Left lung (tissue), 4 donors: ENCODE measurements at regions not wholly inside any gene's neighbourhood (a gene's known extent, or its start where the extent isn't known, plus 50 kb on each side); places are given as distances from the start of the nearest gene placed in this dataset.

ENCODE experiments used
- ATAC-seq: fragments of 200-7000 bp; cut with Tn5 transposase; one replicate; pipeline ENCODE4 v1.9.1; 2020; ENCODE audit warnings: moderate library complexity
- DNase-seq, 4 donors: peaks; one replicate each; pipeline ENCODE4 v3.0.0-alpha.2; 2013 to 2020
- H3K27ac ChIP-seq, 2 donors: fragments of 200-600 bp; sonication (generic) in 1 of 2; one replicate each; pipeline versions ENCODE4 v1.5.0 to v1.8.0; 2020 to 2021
- H3K27me3 ChIP-seq, 2 donors: fragments of 200-600 bp; sonication (generic) in 1 of 2; one replicate each; pipeline versions ENCODE4 v1.5.0 to v1.8.0; 2020 to 2021
- H3K36me3 ChIP-seq, 2 donors: fragments of 200-600 bp; sonication (generic) in 1 of 2; one replicate each; pipeline versions ENCODE4 v1.5.0 to v1.8.0; 2020 to 2021
- H3K4me1 ChIP-seq, 2 donors: fragments of 200-600 bp; one replicate each; pipeline ENCODE4 v1.8.0; 2021
- H3K4me3 ChIP-seq, 2 donors: fragments of 200-600 bp; sonication (generic) in 1 of 2; one replicate each; pipeline versions ENCODE4 v1.5.0 to v1.8.0; 2020 to 2021; ENCODE audit warnings: mild to moderate bottlenecking in 1 of 2
- H3K9me3 ChIP-seq, 2 donors: fragments of 200-600 bp; sonication (generic) in 1 of 2; one replicate each; pipeline versions ENCODE4 v1.5.0 to v1.8.0; 2020 to 2021
- CTCF ChIP-seq, 2 donors: fragments of 200-600 bp; sonication (generic) in 1 of 2; IDR thresholded peaks; one replicate each; pipeline versions ENCODE4 v1.5.0 to v1.8.0; 2021; ENCODE audit warnings: antibody characterized with exemption in 2 of 2
- intact Hi-C, 2 donors: fragments of 100-400 bp; cut with DNase I; formaldehyde crosslinking; loops; one replicate each; pipeline versions ENCODE4 v1.11.2 to v1.14.2; 2022
- donor health status: DM: no; HTN: yes; CAD: no.
- donor health status: DM: no; HTN: no; CAD: no.

- intact Hi-C loops, result no loop called here
- DNase-seq (no peak), ATAC-seq (no peak)
- no peaks in the 10 kb centered on the region for H3K4me1 ChIP-seq
- H3K9me3 ChIP-seq, result no peaks in the 10 kb centered on the region
- TF ChIP-seq CTCF (IDR thresholded peaks at IDR 0.05), result no peak
- H3K36me3 ChIP-seq, result no peaks in the 10 kb centered on the region
- H3K27me3 ChIP-seq, result no peaks in the 10 kb centered on the region
- H3K4me3 ChIP-seq, result no peak overlapping the region
- H3K27ac ChIP-seq, result no peak overlapping the region
These were observed 136.1 kb downstream of the PAPOLA start for GRCh38 chr14:96638041-96638855.

- intact Hi-C loops, result no loop called here
- Histone ChIP-seq H3K4me3 (no peak overlapping the region), H3K9me3 (no peaks in the 10 kb centered on the region), H3K36me3 (no peaks in the 10 kb centered on the region), H3K4me1 (no peaks in the 10 kb centered on the region), H3K27ac (no peak overlapping the region), H3K27me3 (no peaks in the 10 kb centered on the region)
- DNase-seq (no peak), ATAC-seq (no peak)
- TF ChIP-seq CTCF (IDR thresholded peaks at IDR 0.05), result no peak
These were observed 137.4 kb downstream of the PAPOLA start for GRCh38 chr14:96639550-96639949.

- Histone ChIP-seq H3K27me3 (no peaks in the 10 kb centered on the region), H3K9me3 (peaks cover 0 to 9% of the 10 kb centered on the region in 2 donors), H3K27ac (no peak overlapping the region), H3K36me3 (no peaks in the 10 kb centered on the region), H3K4me3 (no peak overlapping the region), H3K4me1 (no peaks in the 10 kb centered on the region)
- no peak for TF ChIP-seq CTCF (IDR thresholded peaks at IDR 0.05)
- intact Hi-C loops, result no loop called here
- DNase-seq (no peak), ATAC-seq (no peak)
These were observed 146.5 kb downstream of the PAPOLA start for GRCh38 chr14:96648506-96649326.

- Histone ChIP-seq H3K36me3 (no peaks in the 10 kb centered on the region), H3K4me3 (no peak overlapping the region), H3K9me3 (peaks cover 0 to 9% of the 10 kb centered on the region in 2 donors), H3K27me3 (no peaks in the 10 kb centered on the region), H3K4me1 (no peaks in the 10 kb centered on the region), H3K27ac (no peak overlapping the region)
- ATAC-seq (peak; percentile 96), DNase-seq (no peak)
- no peak for TF ChIP-seq CTCF (IDR thresholded peaks at IDR 0.05)
- intact Hi-C loops, result no loop called here
These were observed 147.1 kb downstream of the PAPOLA start for GRCh38 chr14:96649327-96649601.

GRCh38 chr14:96653597-96653996 is 143.6 kb upstream of the VRK1 start:
- H3K27ac ChIP-seq, result no peak overlapping the region
- no peak for ATAC-seq
- no peaks in the 10 kb centered on the region for H3K36me3 ChIP-seq
- H3K4me1 ChIP-seq, result no peaks in the 10 kb centered on the region
- H3K9me3 ChIP-seq, result peaks cover 0 to 11% of the 10 kb centered on the region in 2 donors
- no peak for DNase-seq
- no peak for TF ChIP-seq CTCF (IDR thresholded peaks at IDR 0.05)
- intact Hi-C loops, result no loop called here
- H3K4me3 ChIP-seq, result no peak overlapping the region
- no peaks in the 10 kb centered on the region for H3K27me3 ChIP-seq
